GM18498 (cell line): ENCODE measurements at regions not wholly inside any gene's neighbourhood (a gene's known extent, or its start where the extent isn't known, plus 50 kb on each side); places are given as distances from the start of the nearest gene placed in this dataset.
"Not testable (repeated sequence)": the region's sequence is repeated elsewhere in the genome, so short reads cannot be mapped to it uniquely, and the experiment has no call there.

Experiments used
- ATAC-seq: cut with Tn5 transposase; IDR thresholded peaks from one replicate; pipeline ENCODE4 v1.9.1; 2021; ENCODE audit warnings: mild to moderate bottlenecking, moderate library complexity; ENCODE audit not compliant: unreplicated experiment

DNA sequence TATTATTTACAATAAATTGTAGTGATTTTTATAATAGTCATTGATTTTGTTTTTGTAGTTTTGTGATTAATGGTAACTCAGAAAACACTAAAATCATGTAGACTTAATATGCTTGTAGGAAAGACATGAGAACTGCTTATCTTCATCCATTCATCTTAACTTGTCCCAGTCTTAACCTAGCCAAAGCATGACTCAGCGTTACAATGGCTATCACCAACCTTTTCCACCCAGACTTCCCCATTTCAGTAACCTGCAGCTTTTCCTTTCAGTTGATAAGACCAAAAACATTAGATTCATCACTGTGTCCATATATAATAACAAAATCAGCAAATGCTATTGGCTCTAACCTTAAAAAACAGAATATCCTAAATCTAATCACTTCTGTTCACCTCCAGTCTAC, 106.2 kb upstream of the KLF8 start:
- ATAC-seq = no peak

DNA sequence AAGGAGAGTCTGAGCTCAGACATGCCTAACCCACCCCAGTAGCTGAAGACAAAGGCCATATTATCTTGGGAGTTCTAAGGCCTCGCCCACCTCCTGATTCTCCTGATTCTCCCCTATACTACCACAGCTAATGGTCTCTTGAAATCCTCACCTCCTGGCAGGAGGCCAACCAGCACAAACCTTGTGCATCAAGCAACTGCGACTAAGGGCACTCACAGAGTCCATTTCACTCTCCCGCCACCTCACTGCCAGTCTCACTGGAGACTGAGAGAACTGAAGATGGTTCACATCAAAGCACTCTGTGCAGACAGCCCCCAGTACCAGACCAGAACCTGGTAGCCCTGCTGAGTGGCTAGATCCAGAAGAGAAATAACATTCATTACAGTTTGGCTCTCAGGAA, 102.1 kb upstream of the KLF8 start:
- no peak for ATAC-seq

DNA sequence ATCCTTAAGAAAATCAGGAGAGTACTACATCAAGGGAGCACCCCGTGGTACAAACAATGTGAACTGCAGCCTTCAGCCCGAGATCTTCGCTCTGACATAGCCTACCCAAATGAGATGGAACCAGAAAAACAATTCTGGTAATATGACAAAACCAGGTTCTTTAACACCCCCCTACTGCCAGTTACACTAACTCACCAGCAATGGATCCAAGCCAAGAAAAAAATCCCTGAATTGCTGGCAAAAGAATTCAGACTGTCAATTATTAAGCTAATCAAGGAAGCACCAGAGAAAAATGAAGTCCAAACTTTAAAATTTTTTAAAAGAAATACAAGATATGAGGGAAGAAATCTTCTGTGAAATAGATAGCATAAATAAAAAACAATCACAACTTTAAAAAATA, 101.7 kb upstream of the KLF8 start:
- no peak for ATAC-seq

DNA sequence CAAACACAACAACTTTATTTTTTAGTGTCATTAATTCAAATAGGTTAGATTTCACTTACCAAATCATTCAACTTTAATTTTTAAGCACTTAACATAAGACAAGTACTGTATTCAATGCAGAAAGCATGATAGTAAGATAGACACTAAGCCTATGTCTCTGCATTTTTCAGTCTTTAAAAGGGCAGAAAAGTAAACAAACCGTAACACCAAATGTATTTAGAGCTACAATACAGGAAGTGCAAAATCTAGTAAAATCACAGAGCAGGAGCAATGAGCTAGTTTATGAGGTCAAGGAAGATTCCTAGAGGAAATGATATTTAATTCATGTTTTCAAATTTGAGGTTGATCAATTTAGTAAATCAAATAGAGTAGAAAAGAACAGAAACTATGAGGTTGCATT, 68.0 kb upstream of the KLF8 start:
- ATAC-seq = not testable (repeated sequence)
